ENCODE measurements at regions not wholly inside any gene's neighbourhood (a gene's known extent, or its start where the extent isn't known, plus 50 kb on each side); places are given as distances from the start of the nearest gene placed in this dataset.

DNA sequence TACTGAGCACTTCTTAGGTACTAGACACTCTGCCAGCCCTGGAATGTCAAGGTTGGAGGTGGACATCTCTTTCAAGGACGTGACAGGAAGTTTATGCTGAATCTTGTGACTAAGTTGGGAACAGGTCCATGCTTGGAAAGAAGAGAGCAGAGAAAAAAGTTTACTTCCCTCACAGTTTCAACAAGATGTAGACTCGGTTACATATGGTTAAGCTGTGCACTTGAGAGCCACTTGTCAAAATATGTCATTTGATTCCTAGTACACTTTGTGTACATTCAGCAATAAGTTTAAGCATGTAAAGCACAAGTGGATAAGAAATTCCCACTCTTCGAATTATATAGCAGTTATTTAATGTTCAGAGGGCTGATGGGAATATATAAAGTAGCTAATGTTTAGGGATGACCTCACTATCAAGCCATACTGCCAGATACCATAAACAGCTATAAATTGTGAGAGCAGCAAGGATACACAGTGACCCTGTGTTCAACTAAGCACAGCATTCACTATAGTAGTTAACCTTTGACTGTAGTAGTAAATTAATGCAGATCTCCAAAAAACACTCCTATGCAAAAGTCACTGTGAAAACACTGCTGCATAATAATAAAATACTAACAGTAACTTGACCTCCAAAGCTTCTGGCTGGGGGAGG, 1944.6 kb upstream of the WWC1 start:
- no peak for TF ChIP-seq CTCF (IDR thresholded peaks at IDR 0.05; ENCODE audit: low read depth, low read length)
- TF ChIP-seq POLR2A (IDR thresholded peaks at IDR 0.05; ENCODE audit: extremely low read depth, insufficient read length): no peak
- TF ChIP-seq MYC (IDR thresholded peaks at IDR 0.05; ENCODE audit: low read depth, low read length): no peak
- TF ChIP-seq, protein P1, sequence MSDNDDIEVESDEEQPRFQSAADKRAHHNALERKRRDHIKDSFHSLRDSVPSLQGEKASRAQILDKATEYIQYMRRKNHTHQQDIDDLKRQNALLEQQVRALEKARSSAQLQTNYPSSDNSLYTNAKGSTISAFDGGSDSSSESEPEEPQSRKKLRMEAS (IDR thresholded peaks at IDR 0.05; ENCODE audit: low read depth, low read length): no peak
- no peak for DNase-seq (ENCODE audit: low read depth)
- no peak overlapping the region for H3K4me3 ChIP-seq (ENCODE audit: low read depth, low read length)

GRCh38 chr5:166349046-166349445, 1942.4 kb upstream of the WWC1 start:
- H3K4me3 ChIP-seq (ENCODE audit: low read depth, low read length): no peak overlapping the region
- TF ChIP-seq CTCF (IDR thresholded peaks at IDR 0.05; ENCODE audit: low read depth, low read length) (no peak), MYC (IDR thresholded peaks at IDR 0.05; ENCODE audit: low read depth, low read length) (no peak)
- TF ChIP-seq, protein P1 (IDR thresholded peaks at IDR 0.05; ENCODE audit: low read depth, low read length): no peak
- DNase-seq (ENCODE audit: low read depth): no peak

- DNase-seq (ENCODE audit: low read depth): no peak
- TF ChIP-seq, protein P1 (IDR thresholded peaks at IDR 0.05; ENCODE audit: low read depth, low read length): no peak
- TF ChIP-seq MYC (IDR thresholded peaks at IDR 0.05; ENCODE audit: low read depth, low read length) (no peak), POLR2A (IDR thresholded peaks at IDR 0.05; ENCODE audit: extremely low read depth, insufficient read length) (no peak), CTCF (IDR thresholded peaks at IDR 0.05; ENCODE audit: low read depth, low read length) (no peak)
- H3K4me3 ChIP-seq (ENCODE audit: low read depth, low read length): no peak overlapping the region
Observed at GRCh38 chr5:166353580-166353979, 1937.9 kb upstream of the WWC1 start.

DNA sequence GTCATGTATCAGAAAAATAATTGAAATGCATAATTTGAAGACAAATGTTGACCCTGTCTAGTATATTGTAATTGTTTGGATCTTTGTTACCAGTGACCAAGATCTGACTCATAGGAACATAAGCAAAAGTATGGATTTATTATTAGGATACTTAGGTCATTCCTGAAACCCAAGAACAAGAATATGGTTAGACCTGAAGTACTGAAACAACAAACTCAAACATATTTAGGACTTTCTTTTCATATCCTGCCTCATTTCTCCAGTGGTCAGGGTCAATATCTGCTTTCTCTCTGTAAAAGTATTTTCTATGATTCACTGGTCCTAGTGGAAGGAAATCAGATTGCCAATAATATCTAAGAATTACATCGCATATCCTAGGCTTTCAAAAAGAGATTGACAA, 1937.1 kb upstream of the WWC1 start:
- TF ChIP-seq, protein P1 (IDR thresholded peaks at IDR 0.05; ENCODE audit: low read depth, low read length): no peak
- TF ChIP-seq POLR2A (IDR thresholded peaks at IDR 0.05; ENCODE audit: extremely low read depth, insufficient read length): no peak
- no peak for TF ChIP-seq MYC (IDR thresholded peaks at IDR 0.05; ENCODE audit: low read depth, low read length)
- TF ChIP-seq CTCF (IDR thresholded peaks at IDR 0.05; ENCODE audit: low read depth, low read length): no peak
- H3K4me3 ChIP-seq (ENCODE audit: low read depth, low read length): no peak overlapping the region
- DNase-seq (ENCODE audit: low read depth): no peak

GRCh38 chr5:166356096-166356495, 1935.3 kb upstream of the WWC1 start:
- TF ChIP-seq CTCF (IDR thresholded peaks at IDR 0.05; ENCODE audit: low read depth, low read length) (no peak), POLR2A (IDR thresholded peaks at IDR 0.05; ENCODE audit: extremely low read depth, insufficient read length) (no peak), MYC (IDR thresholded peaks at IDR 0.05; ENCODE audit: low read depth, low read length) (no peak)
- TF ChIP-seq, protein P1 (IDR thresholded peaks at IDR 0.05; ENCODE audit: low read depth, low read length): no peak
- no peak for DNase-seq (ENCODE audit: low read depth)
- no peak overlapping the region for H3K4me3 ChIP-seq (ENCODE audit: low read depth, low read length)

Measured in NB4 (cell line).